ENCODE measurements at regions not wholly inside any gene's neighbourhood (a gene's known extent, or its start where the extent isn't known, plus 50 kb on each side); places are given as distances from the start of the nearest gene placed in this dataset.

GRCh38 chr4:38606587-38606905 lies 57.5 kb upstream of the KLF3 start:
- DNase-seq = no peak

- no peak for DNase-seq
These were observed 54.4 kb upstream of the KLF3 start for GRCh38 chr4:38609614-38610013.

- DNase-seq = no peak
These were observed 53.5 kb upstream of the KLF3 start for GRCh38 chr4:38610521-38610920.

GRCh38 chr4:38610966-38611431 lies 53.0 kb upstream of the KLF3 start:
- DNase-seq = no peak

GRCh38 chr4:38611676-38612075 lies 52.3 kb upstream of the KLF3 start:
- DNase-seq = no peak

GRCh38 chr4:38612646-38613414 lies 51.2 kb upstream of the KLF3 start:
- no peak for DNase-seq

All from right hindlimb (tissue), 1 donor.